GM19452 (cell line): ENCODE measurements at regions not wholly inside any gene's neighbourhood (a gene's known extent, or its start where the extent isn't known, plus 50 kb on each side); places are given as distances from the start of the nearest gene placed in this dataset.
"Not testable (repeated sequence)": the region's sequence is repeated elsewhere in the genome, so short reads cannot be mapped to it uniquely, and the experiment has no call there.

Source experiments
- ATAC-seq: cut with Tn5 transposase; IDR thresholded peaks from one replicate; pipeline ENCODE4 v1.9.1; 2021; ENCODE audit not compliant: unreplicated experiment

DNA sequence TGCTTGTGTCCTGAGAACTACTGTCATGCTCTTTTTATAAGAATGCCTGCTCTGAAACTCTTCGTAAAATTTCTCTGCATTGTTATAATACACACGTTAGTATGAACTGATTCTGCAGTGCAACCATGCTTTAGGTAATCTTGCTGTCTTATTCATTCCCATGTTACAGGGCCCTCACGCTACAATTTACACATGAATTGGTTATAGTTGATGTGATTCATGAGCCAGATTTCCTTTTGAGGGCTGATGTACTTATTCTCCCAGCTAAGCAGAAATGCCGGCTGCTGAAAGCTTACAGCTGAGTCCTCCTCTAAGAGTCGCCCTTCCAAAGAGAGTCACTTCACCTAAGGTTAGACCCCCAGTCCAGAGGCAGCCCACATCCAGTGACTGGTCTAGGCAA, 233.5 kb upstream of the PCSK5 start:
- no peak for ATAC-seq

DNA sequence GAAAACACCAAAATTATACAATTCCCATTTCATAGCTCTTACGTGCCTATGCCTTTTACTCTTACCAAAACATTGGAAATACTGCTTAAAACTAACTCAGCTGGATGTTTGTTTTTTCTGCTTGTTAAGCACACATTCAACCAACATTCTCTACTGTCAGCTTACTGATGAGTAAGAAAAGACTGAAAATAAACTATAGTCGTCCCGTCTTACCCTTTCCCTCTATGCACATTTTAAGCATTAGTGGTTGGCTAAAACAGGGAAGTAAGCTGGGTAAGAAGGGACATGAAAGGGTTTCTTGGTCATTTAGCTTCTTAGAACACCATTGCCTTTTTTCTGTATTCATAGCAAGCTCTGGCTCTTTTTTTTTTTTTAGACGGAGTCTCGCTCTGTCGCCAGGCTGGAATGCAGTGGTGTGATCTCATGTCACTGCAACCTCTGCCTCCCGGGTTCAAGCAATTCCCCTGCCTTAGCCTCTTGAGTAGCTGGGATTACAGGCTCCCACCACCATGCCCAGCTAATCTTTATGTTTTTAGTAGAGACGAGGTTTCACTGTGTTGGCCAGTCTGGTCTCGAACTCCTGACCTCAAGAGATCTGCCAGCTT, 232.1 kb upstream of the PCSK5 start:
- ATAC-seq: no peak

DNA sequence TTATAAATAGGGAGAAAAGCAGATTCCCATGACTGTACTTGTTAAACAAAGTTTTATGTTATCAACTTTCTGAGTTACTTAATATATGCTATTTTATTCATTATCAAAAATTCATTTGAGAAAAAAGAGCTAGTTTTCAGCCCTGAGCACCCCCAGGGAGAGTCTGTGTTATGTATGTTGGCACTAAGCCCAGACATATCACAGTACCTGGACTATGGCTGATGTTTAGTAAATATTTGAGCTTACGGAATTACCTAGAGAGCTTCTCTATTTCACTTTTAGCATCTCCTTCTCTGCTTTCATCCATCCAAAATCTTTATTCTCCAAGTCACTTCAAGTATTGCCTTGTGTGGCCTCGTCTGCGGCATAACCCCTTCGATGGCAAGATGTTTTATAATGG, 225.9 kb upstream of the PCSK5 start:
- no peak for ATAC-seq

DNA sequence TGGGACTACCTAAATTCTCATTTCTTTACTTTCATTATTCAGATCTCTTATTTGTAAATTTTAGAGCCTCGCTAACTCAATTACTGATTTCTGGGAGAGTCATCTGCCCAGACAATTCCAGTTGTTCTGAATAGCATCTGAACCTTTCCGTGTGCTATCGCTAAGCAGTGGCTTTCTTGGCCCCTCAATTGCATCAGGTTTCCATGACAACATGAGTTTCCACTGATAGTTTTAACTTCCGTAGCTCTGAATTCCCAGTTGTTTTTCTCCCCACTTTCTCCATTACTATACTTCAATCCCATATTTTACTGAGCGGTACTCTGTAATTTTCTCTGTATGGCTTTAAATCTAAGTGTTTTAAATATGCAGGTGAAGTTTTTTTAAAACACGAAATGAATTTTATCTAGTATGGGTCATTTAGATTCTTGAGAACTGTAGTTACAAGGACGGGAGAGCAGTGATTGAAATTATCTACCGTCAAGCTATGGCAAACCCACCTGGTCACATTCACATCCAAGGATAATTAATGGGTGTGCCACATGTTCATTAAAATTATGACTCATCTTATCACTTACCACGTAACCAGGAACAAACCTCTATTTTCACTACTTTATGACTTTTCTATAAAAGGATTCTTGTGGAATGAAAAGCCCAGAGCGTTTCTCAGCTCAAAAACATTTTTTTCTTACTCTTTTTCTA, 223.5 kb upstream of the PCSK5 start:
- no peak for ATAC-seq

DNA sequence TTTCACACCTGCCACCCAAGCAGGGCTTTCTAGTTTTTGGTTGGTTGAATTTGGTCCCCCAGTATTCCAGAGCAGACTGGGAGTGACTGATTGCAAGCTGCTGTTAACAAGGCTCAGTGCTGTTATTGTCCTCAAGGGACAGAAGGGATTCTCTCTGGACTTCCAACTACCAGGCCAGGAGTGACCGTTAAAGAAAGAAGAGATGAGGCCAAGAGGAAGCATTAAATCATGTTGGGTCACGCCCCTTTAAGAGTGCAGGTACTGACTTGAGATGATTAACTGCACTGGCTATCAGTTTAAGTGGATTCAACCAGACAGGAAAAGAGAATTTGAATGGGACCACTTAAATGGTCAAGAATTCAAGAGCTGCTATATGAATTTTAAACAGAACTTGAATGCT, 220.8 kb upstream of the PCSK5 start:
- no peak for ATAC-seq

DNA sequence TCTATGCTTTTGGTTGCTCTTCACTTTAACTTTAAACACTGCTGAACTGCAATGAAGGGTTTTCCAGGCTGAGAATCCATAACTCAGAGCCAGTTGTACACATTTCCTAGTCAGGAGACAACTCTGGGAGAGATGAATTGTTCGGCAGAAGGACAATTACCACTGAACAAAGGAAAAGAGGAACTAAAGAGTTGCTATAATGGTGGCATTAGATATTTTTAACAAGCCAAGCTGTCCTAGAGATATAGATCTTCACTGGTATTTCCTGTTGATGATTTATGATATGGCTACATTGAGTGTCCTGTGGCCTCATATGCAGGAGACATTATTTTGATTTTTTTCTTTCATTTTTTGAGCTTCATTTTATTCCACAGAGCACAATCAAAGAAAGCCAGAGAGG, 219.1 kb upstream of the PCSK5 start:
- no peak for ATAC-seq

DNA sequence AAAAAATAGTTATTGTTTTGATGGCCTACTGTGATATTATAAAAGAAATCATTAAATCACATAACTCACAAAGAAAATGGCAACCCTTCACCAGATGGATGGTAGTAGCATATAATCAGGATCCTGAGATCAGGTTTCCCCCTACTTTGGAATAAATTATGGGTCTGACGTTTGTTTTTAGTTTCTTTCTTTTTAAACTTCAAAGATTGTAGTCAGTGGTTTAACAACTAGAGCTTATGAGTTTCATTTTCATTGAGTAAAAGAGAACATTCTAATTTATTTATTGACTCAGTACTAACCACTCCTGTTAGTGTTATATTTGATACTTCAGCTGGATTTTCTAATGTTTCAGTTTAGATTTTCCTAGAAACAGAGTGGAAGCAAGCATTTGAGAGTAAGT, 218.0 kb upstream of the PCSK5 start:
- no peak for ATAC-seq

DNA sequence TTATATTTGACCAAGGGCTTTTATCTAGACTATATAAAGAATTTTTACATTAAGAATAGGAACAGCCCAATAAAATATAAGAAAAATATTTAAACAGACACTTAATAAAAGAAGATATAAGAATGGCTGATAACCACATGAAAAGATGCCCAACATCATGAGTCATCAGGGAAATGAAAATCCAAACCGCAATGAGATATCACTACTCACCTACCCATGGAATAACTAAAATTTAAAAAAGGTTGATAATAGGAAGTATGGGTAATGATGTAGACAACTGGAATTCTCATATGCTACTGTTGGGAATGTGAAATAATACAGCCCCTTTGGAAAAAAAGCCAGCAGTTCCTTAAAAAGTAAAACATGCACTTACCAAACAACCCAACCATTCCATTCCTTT, 206.9 kb upstream of the PCSK5 start:
- ATAC-seq: no peak

DNA sequence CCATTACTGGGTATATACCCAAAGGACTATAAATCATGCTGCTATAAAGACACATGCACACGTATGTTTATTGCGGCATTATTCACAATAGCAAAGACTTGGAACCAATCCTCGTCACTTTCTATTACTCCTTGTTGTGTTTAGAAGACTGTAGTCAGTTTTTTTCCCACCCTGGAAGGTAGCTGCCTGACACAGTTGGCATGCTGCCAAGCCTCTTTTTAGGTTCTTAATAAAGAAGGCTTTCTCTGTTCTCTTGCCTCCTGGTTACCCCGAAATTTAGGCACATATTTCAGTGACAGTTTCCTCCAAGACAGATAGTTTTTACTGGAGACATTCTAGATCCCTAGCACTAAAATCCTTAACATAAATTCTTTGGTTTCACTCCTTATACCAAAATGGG, 205.4 kb upstream of the PCSK5 start:
- no peak for ATAC-seq

DNA sequence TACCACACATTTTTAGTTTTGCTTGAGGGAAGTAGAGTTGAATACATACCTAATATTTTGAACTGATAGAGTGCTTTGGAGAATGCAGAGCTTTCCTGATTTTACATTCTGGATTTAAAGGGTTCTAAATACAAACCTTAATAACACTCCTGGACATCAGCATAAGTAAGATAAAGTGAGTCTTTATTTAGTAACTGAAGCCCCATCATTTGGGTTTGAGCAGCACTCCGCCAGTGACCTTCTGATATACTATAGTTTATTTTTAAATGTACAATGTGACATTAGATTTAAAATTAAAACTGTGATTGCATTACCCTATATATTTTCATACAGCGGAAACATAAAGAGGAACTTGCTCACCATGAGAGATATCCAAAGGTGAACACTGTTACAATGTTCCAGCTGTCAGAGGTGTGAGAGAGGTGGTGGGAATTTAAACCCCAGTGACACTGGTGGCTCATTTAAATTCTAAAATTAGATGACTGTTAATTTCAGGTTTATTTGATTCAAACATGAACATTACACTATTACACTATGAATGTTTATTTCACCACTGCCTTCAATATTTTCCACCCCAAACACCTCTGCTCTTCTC, 203.0 kb upstream of the PCSK5 start:
- ATAC-seq: no peak

DNA sequence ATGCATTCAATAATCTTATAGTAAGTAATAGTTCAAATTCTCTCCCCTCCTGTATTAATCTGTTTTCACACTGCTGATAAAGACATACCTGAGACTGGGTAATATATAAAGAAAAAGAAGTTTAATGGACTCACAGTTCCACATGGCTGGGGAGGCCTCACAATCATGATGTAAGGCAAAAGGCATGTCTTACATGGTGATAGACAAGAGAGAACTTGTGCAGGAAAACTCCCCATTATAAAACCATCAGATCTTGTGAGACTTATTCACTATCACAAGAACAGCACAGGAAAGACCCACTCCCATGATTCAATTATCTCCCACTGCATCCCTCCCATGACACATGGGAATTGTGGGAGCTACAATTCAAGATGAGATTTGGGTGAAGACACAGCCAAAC, 199.9 kb upstream of the PCSK5 start:
- ATAC-seq: not testable (repeated sequence)

DNA sequence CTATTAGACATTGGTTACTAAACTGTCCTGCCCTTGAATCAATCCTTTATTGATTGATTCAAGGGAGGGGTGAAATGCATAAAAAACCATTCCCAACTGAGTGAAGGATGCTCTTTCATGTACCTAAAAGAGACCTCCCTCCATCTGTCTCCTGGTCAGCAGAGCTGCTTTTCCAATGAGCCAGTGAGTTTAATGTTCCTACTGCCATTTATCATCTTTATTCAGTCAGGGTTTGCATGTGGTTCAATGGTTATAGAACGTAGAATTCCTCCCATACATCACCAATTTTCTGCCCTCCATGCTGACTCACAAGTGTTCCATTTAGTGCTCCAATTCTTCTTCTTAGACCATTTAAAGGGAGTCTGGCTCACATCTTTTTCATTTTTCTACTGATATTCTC, 199.1 kb upstream of the PCSK5 start:
- ATAC-seq: no peak

DNA sequence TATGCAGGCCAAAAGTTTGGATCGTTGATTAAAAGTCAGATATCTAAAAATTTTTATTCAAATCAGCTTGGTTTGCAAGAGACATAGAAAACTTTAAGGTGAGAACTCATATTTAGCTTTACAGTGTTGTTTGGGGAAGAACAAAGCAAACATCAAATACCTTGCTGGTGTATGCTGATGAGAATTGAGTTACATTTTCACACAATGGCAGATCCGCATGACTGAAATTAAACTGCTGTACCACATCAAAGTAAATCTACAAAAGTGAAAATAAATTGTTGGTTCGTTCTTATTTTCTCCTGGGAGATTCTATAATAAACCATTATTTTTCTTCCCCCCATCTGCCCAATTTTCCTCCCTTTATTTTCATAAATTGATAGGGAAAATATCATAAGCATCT, 198.2 kb upstream of the PCSK5 start:
- no peak for ATAC-seq

DNA sequence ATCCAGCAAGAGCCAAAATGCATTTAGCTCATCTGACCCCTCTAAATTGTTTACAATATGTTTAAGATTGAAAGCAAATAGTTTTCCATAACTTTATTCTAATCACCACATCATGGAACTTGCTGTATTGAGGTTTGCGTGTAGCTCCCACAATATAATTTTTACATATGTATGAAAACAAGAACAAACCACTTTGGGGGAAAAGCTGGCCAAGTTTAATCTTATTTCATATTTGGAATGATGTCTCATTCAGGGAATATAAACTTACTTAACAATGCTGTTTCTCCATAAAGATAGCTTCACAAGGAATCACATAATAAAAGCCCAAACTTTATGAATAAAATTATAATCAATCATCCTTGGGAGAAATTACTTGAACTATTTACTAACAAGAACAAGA, 194.6 kb upstream of the PCSK5 start:
- ATAC-seq: no peak

DNA sequence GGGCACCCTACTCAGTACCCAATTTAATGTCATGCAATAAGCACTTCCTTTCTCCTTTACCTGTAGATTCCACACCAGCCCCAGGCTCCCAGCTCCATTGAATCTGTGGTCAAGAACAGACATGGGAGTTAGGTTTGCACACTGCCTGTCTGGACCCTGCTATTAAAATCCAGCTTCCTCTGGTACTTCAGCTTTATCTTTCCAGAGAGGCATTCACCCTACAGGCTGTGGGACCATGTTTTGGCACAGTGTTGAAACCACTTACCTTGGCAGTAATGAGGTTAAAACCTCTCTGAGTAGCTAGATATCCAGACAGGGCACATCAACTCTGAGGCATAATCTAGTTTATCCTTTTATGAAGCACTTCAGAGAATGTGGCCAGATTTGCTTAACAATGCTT, 191.5 kb upstream of the PCSK5 start:
- ATAC-seq: no peak

DNA sequence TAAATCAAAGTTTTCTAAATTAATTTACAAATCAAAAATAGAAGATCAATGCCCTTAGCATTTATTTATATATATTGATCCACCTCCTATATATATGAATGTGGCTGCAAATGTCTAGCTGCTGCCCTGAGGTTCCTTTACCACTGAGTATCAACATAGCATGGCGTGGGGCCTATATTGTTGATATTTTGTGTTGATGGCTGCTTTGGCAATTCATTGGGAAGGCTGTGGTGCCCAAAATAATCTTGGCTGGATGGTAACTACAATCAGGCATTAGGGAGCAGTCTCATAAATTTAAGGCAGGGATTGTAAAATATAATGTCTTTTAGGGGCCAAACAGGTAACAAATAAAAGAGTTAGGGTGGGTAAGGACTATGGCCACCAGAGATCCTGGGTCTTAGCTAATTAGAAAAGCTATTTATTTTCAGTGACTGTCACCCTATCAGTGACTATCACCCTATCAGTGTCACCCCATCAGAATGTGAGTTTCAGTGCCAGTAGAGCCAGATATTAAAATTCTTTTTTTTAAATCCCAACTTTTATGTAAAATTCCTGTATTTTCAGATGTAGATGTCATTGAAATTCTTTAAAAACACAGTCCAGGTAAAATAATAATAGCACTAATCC, 190.7 kb upstream of the PCSK5 start:
- no peak for ATAC-seq

DNA sequence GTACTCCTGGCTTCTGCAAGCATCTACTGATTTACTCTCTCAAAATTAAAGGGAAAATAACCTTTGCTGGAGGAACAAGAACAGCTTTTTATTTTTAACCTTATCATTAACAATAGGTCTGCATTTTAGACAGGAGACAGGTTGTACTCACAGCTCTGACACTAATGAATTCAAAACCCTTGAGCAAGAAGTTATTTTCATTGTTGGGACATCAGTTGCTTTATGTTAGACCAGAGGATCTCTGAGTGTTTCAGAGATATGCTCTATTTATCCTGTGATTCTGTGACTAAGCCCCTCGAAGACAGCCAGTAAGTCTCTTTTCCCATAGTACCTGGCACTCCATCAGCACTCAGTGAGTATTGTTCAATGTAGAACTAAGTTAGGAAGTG, 190.2 kb upstream of the PCSK5 start:
- no peak for ATAC-seq

DNA sequence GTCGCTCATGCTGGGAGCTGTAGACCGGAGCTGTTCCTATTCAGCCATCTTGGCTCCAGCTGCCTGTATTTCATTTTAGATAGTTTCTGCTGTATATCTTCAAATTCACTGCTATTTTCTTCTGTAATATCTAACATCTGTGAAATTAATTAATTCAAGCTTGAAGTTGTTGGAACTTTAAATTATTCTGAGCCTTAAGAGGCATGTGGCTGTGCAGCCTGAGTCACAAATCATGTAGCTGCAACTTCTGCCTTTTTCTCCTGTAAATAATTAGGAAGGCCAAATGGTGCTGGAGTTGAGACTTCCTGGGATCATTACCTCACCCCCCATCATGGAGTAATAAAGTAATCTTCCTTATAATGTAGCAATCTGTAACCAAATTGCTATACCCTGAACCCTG, 183.3 kb upstream of the PCSK5 start:
- no peak for ATAC-seq

DNA sequence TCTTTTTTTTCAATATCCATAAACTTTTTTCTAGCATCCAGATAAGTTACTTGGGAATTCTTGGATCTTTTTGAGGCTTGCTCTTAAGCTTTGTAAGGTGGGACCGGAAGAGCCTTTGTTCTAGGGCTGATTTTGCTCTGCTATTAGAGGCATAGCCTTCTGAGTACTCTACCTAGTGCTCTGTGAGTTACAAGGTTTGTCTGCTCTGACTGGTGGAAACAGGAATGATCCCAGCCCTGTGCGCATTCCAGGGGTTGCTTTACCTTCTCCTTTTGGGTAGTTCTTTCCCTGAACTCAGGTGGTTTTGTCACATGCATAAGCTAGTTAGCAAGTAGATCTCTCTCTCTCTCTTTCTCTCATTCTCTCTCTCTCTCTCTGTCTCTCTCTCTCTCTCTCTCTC, 180.8 kb upstream of the PCSK5 start:
- no peak for ATAC-seq

DNA sequence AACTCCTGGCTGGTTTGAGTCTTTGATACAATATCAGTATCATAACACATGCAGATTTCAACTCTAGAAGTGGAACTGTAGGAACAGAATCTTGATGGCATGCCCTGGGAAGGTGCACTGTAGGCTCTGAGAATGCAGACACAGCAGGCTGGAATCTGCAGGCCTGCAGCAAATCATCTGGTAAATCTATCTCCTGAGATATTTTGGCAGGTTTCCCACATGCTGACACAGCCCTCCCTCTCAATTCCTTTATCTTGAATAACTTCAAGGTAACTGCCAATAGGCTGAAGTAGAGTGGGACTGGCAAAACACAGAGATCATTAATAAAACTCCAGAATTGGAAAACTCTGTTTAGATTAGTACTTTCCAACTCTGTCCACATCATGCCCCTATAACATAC, 177.8 kb upstream of the PCSK5 start:
- no peak for ATAC-seq

DNA sequence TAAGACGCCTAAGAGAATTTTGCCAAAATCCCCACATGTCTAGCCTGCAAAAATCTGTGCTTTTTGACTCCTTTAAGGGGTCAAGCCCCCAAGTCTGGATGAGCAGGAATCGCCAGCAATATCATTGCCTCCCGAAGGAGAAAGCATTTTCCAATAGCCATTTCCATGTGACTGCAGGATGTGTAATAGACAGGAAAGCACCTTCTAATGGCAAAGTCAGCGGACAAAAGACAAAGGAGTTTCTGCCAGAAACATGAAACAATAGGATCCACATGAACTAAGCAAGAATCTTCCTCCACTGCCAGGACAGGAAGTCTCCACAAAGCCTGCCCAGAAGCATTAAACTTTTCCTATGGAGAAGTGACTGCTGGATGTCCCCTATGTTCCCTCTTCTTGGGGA, 177.1 kb upstream of the PCSK5 start:
- ATAC-seq: no peak

DNA sequence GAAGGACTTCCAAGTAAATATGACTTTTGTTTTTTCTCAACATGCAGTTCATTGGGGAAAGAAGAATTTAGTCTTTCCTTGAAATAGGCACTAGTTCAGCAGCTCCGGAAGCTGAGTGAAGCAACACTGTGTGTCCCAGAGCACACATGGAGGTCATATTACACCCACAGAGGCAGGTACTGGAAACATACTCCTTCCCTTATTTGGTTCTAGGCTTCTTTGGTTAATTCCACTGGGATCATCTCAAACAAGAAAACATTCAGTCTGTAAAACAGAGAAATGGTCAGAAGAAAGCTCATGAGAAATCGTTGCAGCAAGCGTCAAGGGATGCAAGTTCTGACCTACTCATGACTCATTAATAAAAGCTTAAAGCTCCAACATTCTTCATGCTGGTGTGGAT, 175.1 kb upstream of the PCSK5 start:
- no peak for ATAC-seq
